ENCODE measurements at regions not wholly inside any gene's neighbourhood (a gene's known extent, or its start where the extent isn't known, plus 50 kb on each side); places are given as distances from the start of the nearest gene placed in this dataset.

DNA sequence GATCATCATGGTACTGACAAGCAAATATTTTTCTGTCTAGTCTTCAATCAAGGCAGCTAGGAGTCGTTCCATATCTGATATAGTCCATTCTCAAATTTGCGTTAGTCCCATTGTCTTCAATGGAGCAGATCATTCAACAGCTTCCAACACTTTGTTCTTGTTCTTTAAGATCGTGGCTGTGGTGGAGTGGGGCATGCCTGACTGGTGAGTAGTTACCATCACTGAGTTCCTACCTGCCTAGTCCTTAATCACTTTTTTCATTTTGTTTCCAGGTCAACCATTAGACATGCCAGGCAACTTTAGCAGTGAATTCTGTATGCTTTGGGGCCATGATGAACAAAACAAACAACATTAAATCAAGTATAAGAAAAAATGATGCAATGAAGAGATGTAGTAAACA is 693.1 kb upstream of the KIRREL3 start:
- no peak for TF ChIP-seq RAD21 (conservative IDR thresholded peaks at IDR 0.05 in 1 of 2, IDR thresholded peaks at IDR 0.05 in 1 of 2)
- TF ChIP-seq, protein P1, sequence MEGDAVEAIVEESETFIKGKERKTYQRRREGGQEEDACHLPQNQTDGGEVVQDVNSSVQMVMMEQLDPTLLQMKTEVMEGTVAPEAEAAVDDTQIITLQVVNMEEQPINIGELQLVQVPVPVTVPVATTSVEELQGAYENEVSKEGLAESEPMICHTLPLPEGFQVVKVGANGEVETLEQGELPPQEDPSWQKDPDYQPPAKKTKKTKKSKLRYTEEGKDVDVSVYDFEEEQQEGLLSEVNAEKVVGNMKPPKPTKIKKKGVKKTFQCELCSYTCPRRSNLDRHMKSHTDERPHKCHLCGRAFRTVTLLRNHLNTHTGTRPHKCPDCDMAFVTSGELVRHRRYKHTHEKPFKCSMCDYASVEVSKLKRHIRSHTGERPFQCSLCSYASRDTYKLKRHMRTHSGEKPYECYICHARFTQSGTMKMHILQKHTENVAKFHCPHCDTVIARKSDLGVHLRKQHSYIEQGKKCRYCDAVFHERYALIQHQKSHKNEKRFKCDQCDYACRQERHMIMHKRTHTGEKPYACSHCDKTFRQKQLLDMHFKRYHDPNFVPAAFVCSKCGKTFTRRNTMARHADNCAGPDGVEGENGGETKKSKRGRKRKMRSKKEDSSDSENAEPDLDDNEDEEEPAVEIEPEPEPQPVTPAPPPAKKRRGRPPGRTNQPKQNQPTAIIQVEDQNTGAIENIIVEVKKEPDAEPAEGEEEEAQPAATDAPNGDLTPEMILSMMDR (IDR thresholded peaks at IDR 0.05): no peak
- TF ChIP-seq POLR2A (IDR thresholded peaks at IDR 0.05; ENCODE audit: low read length): no peak
- no peak for TF ChIP-seq CHD2 (IDR thresholded peaks at IDR 0.05; ENCODE audit: low read length, partially characterized antibody)
- no peak for TF ChIP-seq PHF8 (IDR thresholded peaks at IDR 0.05; ENCODE audit: borderline replicate concordance, low read depth)
- no peak for TF ChIP-seq CEBPB (IDR thresholded peaks at IDR 0.05)
- no peak for TF ChIP-seq SMC3 (IDR thresholded peaks at IDR 0.05)
- no peak for TF ChIP-seq RCOR1 (IDR thresholded peaks at IDR 0.05; ENCODE audit: low read depth, low read length)
- TF ChIP-seq KDM5A (IDR thresholded peaks at IDR 0.05): no peak
- no peak for TF ChIP-seq CBX2 (IDR thresholded peaks at IDR 0.05; ENCODE audit: borderline replicate concordance, low read depth)
